Vagina (tissue), 2 donors: ENCODE measurements at regions not wholly inside any gene's neighbourhood (a gene's known extent, or its start where the extent isn't known, plus 50 kb on each side); places are given as distances from the start of the nearest gene placed in this dataset.

Source experiments
- CTCF ChIP-seq, 3 experiments: fragments of 450-650 bp in 2 of 3; fragments of 200-600 bp in 1 of 3; sonication (generic) in 1 of 3; IDR thresholded peaks; one replicate each; pipeline ENCODE4 v1.5.1; 2017 to 2019; ENCODE audit warnings: antibody characterized with exemption in 3 of 3, mild to moderate bottlenecking in 2 of 3, moderate library complexity in 2 of 3
- POLR2AphosphoS5 ChIP-seq, 2 donors: sonication (generic); formaldehyde crosslinking; IDR thresholded peaks; one replicate each; pipeline ENCODE4 v1.9.0; 2017; ENCODE audit warnings: antibody characterized with exemption in 2 of 2, mild to moderate bottlenecking in 2 of 2, low read depth in 1 of 2; ENCODE audit not compliant: insufficient read depth in 1 of 2

DNA sequence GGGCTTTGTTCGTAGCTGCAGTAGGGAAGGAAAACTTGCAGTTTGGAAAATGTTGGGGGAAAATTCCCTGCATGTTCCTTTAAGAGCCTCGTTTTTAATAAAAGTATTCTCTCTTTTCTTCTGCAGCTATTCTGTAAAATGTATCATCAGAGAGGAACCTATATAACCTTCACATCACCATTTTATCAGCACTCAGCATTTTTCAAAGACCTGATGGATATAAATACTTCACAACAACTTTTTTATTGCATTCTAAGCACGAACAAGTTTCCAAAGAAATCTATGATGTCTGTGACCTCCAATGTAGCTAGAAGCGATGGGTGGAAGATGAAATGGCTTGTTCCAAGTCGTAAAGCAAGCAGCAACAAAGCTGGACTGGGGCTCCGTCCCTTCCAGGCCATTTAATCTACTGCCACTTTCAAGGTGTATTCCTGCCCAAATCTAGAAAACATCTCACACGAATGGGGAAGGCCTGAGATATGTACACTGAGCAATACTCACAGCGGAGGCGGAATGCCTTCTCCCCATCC lies 84.0 kb downstream of the NSUN2 start:
- no peak for TF ChIP-seq POLR2AphosphoS5 (IDR thresholded peaks at IDR 0.05; ENCODE audit: insufficient read depth in 1 of 2, low read depth in 1 of 2)
- no peak for TF ChIP-seq CTCF (IDR thresholded peaks at IDR 0.05)
